GM12864 (cell line): ENCODE measurements at regions not wholly inside any gene's neighbourhood (a gene's known extent, or its start where the extent isn't known, plus 50 kb on each side); places are given as distances from the start of the nearest gene placed in this dataset.

Experiments
- DNase-seq: peaks from one replicate; pipeline ENCODE4 v3.0.0-alpha.2; 2011; ENCODE audit warnings: low read depth
- H3K4me3 ChIP-seq: 2 replicates; pipeline ENCODE4 v1.5.1; 2011; ENCODE audit warnings: mild to moderate bottlenecking, low read depth, low read length, control low read depth
- TF ChIP-seq, protein P1 (sequence below): IDR thresholded peaks from 2 replicates; pipeline ENCODE4 v1.5.1; 2011; ENCODE audit warnings: low read depth, mild to moderate bottlenecking, moderate library complexity, low read length, control low read depth, inconsistent platforms; ENCODE audit errors: missing control alignments

DNA sequence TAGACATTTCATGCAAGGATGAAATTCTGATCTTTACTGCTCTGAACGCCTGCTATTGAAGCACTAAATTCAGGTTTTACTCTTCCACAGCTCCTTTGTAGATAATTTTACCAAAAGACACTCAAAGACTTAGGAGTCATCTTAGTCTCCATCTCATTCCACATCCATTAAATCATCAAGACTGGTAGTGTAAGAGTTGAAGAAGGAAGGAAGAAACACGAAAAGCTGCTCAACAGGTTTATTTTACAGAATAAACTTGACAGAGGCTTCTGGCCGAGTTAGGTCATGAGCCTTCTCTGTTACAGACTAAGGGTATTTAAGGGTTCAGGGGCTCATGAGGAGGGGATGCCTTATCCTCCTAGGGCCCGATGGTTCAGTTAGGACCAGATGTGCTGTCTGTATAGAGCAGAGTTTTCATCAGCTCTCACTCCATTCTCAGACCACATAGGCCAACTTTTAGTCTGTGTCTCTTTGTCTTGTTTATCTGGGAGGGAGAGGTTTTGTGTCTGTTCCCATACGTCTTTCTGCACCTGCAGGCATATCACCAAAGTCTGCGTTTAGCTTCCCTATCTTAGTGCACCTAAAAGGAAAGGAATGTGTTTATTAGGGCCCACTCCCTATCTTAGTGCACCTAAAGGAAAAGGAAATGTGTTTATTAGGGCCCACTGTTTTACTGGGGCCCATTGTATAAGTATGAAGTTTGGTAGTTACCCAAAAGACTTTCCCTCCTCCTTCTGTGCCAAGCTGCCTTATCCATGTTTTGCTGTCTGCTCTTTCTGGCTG is 57.4 kb upstream of the RGS18 start:
- TF ChIP-seq, protein P1, sequence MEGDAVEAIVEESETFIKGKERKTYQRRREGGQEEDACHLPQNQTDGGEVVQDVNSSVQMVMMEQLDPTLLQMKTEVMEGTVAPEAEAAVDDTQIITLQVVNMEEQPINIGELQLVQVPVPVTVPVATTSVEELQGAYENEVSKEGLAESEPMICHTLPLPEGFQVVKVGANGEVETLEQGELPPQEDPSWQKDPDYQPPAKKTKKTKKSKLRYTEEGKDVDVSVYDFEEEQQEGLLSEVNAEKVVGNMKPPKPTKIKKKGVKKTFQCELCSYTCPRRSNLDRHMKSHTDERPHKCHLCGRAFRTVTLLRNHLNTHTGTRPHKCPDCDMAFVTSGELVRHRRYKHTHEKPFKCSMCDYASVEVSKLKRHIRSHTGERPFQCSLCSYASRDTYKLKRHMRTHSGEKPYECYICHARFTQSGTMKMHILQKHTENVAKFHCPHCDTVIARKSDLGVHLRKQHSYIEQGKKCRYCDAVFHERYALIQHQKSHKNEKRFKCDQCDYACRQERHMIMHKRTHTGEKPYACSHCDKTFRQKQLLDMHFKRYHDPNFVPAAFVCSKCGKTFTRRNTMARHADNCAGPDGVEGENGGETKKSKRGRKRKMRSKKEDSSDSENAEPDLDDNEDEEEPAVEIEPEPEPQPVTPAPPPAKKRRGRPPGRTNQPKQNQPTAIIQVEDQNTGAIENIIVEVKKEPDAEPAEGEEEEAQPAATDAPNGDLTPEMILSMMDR, result no peak

DNA sequence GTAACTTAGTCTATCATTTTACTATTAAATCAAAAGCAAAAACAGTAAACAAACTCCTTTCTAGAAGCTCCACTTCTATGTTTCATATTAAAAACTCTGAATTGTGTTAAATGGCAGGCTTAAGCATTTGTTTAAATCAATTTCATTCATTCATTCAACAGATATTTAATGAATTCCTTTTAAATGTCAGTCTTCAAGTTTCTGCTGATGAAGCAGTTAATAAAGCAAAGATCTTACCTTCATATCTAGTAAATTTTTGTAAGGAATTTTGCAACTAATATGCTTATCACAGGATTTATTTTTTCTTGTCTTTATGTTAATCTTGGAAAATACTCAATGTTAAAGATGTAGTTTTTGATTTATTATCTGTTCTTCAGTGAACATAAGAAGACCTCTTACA is 54.1 kb upstream of the RGS18 start:
- TF ChIP-seq, protein P1, result no peak
- H3K4me3 ChIP-seq, result no peak overlapping the region
- no peak for DNase-seq

More for the DNA sequence above, 57.4 kb upstream of the RGS18 start:
- DNase-seq, result no peak
- H3K4me3 ChIP-seq, result no peak overlapping the region

DNA sequence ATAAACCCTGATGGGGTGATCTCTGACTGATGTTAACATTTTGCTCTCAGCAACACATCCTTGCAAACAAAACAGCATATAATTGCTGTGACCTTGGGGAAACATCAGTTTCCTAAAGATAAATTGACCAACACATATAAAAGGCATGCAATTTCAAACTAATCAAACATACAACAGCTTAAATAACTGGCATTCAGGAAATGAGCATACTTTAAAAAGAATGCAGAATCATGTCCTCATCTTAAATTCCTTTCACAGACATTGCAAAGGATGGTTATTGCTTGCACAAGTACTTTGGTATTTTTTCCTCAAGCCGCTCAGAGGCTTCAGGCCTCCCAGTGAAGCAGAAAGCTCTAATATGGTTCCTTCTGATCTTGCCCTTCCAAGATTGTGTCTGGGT is 53.4 kb upstream of the RGS18 start:
- no peak overlapping the region for H3K4me3 ChIP-seq
- TF ChIP-seq, protein P1, result no peak
- DNase-seq, result no peak

DNA sequence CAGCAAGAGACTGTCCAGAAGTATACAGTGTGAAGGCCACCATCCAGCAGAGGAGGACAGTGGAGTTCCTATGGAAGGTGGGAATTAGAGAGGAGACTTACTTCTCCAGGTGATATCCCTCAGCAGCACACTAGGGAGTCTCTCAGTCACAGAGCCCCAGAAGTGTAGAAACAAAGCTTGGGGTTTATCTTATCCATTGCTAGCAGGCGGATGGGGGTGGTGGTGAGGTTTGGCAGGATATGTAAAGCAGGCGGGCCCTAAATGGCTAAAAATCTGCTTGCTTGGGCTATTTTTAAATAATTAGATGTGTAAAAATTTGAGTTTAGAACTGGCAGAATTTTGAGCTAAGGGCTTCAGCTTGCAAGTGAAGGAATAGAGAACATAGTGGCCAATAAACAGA is 50.1 kb upstream of the RGS18 start:
- TF ChIP-seq, protein P1, result no peak
- H3K4me3 ChIP-seq, result no peak overlapping the region
- no peak for DNase-seq
